Erythroblast (primary cell): ENCODE measurements at regions not wholly inside any gene's neighbourhood (a gene's known extent, or its start where the extent isn't known, plus 50 kb on each side); places are given as distances from the start of the nearest gene placed in this dataset.

Source experiments
- GATA1 ChIP-seq: IDR thresholded peaks from 2 replicates; pipeline ENCODE4 v1.6.1; 2011; ENCODE audit warnings: low read depth, mild to moderate bottlenecking, control low read depth, low read length, moderate library complexity
- POLR2A ChIP-seq: IDR thresholded peaks from 2 replicates; pipeline ENCODE4 v1.6.1; 2011; ENCODE audit warnings: mild to moderate bottlenecking, low read length

GRCh38 chr2:62404913-62405312 lies 101.1 kb downstream of the TMEM17 start:
- no peak for TF ChIP-seq POLR2A
- TF ChIP-seq GATA1, result no peak
